ENCODE measurements at regions not wholly inside any gene's neighbourhood (a gene's known extent, or its start where the extent isn't known, plus 50 kb on each side); places are given as distances from the start of the nearest gene placed in this dataset.

- no peak for TF ChIP-seq CTCF (IDR thresholded peaks at IDR 0.05)
- TF ChIP-seq POLR2A (IDR thresholded peaks at IDR 0.05), result no peak
Observed at GRCh38 chr5:17378346-17378997, 119.6 kb upstream of the TAF11L2 start.

Measured in tibial nerve (tissue), 3 donors.